Mucosa of descending colon (tissue), 3 donors: ENCODE measurements at regions not wholly inside any gene's neighbourhood (a gene's known extent, or its start where the extent isn't known, plus 50 kb on each side); places are given as distances from the start of the nearest gene placed in this dataset.
"Not testable (repeated sequence)": the region's sequence is repeated elsewhere in the genome, so short reads cannot be mapped to it uniquely, and the experiment has no call there.

Experiments
- ATAC-seq: fragments of 200-7000 bp; cut with Tn5 transposase; one replicate; pipeline ENCODE4 v1.9.1; 2020; ENCODE audit warnings: mild to moderate bottlenecking, moderate library complexity
- DNase-seq, 3 donors: peaks; one replicate each; pipeline ENCODE4 v3.0.0-alpha.2; 2020
- H3K36me3 ChIP-seq: fragments of 200-600 bp; one replicate; pipeline ENCODE4 v1.8.0; 2021; ENCODE audit warnings: low read depth, mild to moderate bottlenecking
- H3K4me1 ChIP-seq: fragments of 200-600 bp; one replicate; pipeline ENCODE4 v1.8.0; 2021; ENCODE audit warnings: low read depth, mild to moderate bottlenecking
- H3K4me3 ChIP-seq: fragments of 200-600 bp; one replicate; pipeline ENCODE4 v1.8.0; 2021; ENCODE audit warnings: mild to moderate bottlenecking
- H3K9me3 ChIP-seq: fragments of 200-600 bp; one replicate; pipeline ENCODE4 v1.8.0; 2021; ENCODE audit warnings: mild to moderate bottlenecking
- CTCF ChIP-seq: fragments of 200-600 bp; IDR thresholded peaks from one replicate; pipeline ENCODE4 v1.8.0; 2022; ENCODE audit warnings: antibody characterized with exemption, mild to moderate bottlenecking
- intact Hi-C, 2 donors: fragments of 100-400 bp; cut with DNase I in 1 of 2; cut with micrococcal nuclease in 1 of 2; formaldehyde crosslinking; loops; one replicate each; pipeline versions ENCODE4 v1.11.0 to v1.11.1; 2022; cut with DNase I, micrococcal nuclease
- donor health status: DM: no; HTN: no; CAD: no; lungs with moderate emphysema.
- donor health status: DM: no; HTN: no; CAD: no.
- donor health status: DM: no; HTN: yes; CAD: no.

GRCh38 chr5:153939101-153939500 is 99.6 kb downstream of the FAM114A2 start:
- Histone ChIP-seq H3K4me1 (no peaks in the 10 kb centered on the region), H3K36me3 (no peaks in the 10 kb centered on the region), H3K4me3 (no peak overlapping the region), H3K9me3 (peaks cover 51% of the 10 kb centered on the region)
- intact Hi-C loops = no loop called here
- no peak for DNase-seq
- no peak for ATAC-seq
- no peak for TF ChIP-seq CTCF

- Histone ChIP-seq H3K4me1 (no peaks in the 10 kb centered on the region), H3K9me3 (peaks cover 51% of the 10 kb centered on the region), H3K36me3 (no peaks in the 10 kb centered on the region), H3K4me3 (no peak overlapping the region)
- DNase-seq (no peak), ATAC-seq (no peak)
- intact Hi-C loops = no loop called here
- TF ChIP-seq CTCF = no peak
Measured at GRCh38 chr5:153938191-153938842, 100.4 kb downstream of the FAM114A2 start.

GRCh38 chr5:153937661-153938060 is 101.0 kb downstream of the FAM114A2 start:
- no peak for TF ChIP-seq CTCF
- H3K4me3 ChIP-seq = no peak overlapping the region
- DNase-seq = no peak
- no peaks in the 10 kb centered on the region for H3K36me3 ChIP-seq
- peaks cover 51% of the 10 kb centered on the region for H3K9me3 ChIP-seq
- intact Hi-C loops = no loop called here
- no peak for ATAC-seq
- no peaks in the 10 kb centered on the region for H3K4me1 ChIP-seq

GRCh38 chr5:153935151-153935550 is 103.6 kb downstream of the FAM114A2 start:
- ATAC-seq = not testable (repeated sequence)

GRCh38 chr5:153926201-153926600 is 112.5 kb downstream of the FAM114A2 start:
- Histone ChIP-seq H3K4me3 (no peak overlapping the region), H3K36me3 (no peaks in the 10 kb centered on the region), H3K9me3 (no peaks in the 10 kb centered on the region), H3K4me1 (no peaks in the 10 kb centered on the region)
- DNase-seq = no peak
- no peak for TF ChIP-seq CTCF
- no peak for ATAC-seq
- intact Hi-C loops = no loop called here

More at GRCh38 chr5:153935151-153935550, 103.6 kb downstream of the FAM114A2 start:
- H3K4me3 ChIP-seq, intact Hi-C loops, H3K4me1 ChIP-seq, DNase-seq, H3K36me3 ChIP-seq: not testable (repeated sequence)
- peaks cover 30% of the 10 kb centered on the region for H3K9me3 ChIP-seq

- H3K4me3 ChIP-seq = no peak overlapping the region
- intact Hi-C loops = no loop called here
- no peaks in the 10 kb centered on the region for H3K9me3 ChIP-seq
- H3K36me3 ChIP-seq = no peaks in the 10 kb centered on the region
- H3K4me1 ChIP-seq = no peaks in the 10 kb centered on the region
- no peak for ATAC-seq
- TF ChIP-seq CTCF = no peak
- no peak for DNase-seq
Measured at GRCh38 chr5:153919161-153919560, 119.5 kb downstream of the FAM114A2 start.
